HG02885 (cell line): ENCODE measurements at regions not wholly inside any gene's neighbourhood (a gene's known extent, or its start where the extent isn't known, plus 50 kb on each side); places are given as distances from the start of the nearest gene placed in this dataset.
"Not testable (repeated sequence)": the region's sequence is repeated elsewhere in the genome, so short reads cannot be mapped to it uniquely, and the experiment has no call there.

Experiments
- ATAC-seq: cut with Tn5 transposase; IDR thresholded peaks from one replicate; pipeline ENCODE4 v1.9.1; 2021; ENCODE audit warnings: mild to moderate bottlenecking; ENCODE audit not compliant: unreplicated experiment, poor library complexity

DNA sequence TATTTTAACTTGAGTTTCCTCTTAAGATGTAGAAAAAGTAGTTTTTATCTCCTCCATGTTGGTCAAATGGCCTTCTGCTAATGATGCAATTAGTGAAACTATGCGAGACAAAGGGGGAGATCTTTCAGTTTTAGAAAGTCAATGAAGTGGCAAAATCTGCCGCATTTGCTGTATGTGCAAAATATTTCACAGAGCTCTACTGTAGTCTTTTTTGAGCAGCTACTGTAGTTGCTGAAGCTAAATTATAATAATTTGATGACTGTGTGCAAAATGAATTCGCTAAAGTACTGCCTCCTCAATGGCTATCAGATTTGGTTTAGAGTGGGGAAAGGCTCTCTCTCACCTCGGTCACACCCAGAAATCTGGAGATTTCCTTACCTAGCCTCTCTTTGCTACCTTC lies 267.6 kb upstream of the ZFP64 start:
- ATAC-seq = no peak

DNA sequence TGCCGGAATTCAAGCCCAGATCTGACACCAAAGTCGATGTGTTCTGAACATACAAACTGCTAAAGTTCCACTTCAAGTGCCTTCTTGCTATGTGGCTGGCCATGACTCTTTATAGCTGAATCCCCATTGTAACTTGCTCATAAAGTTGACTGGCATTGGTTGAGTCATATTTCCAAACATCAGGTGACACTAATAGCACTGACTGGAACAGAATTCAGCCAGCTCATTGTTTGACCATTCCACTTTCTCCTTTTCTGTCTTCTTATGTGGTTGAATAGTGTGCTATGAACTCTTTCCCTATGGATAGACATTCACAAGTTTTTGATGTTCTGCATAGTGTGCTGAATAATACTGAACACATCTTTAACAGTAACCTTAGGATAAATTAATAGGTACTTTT lies 266.2 kb upstream of the ZFP64 start:
- ATAC-seq = no peak

DNA sequence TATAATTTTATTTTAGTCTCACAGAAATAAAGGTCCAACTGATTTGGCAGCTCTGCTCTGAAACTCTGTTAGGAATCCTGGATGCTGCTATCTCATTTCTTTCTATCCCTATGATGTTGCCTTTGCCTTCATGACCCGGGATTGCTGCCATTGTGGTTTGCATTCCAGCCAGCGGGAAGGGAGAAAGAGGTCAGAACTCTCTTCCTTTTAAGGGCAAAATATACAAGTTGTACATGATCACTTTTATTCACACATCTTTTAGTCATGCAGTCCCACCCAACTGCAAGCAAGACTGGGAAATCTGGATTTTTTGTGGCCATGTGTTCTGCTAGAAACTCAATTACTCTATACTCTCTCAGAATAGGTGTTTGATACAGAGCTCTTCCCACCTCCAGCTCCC lies 263.1 kb upstream of the ZFP64 start:
- no peak for ATAC-seq

DNA sequence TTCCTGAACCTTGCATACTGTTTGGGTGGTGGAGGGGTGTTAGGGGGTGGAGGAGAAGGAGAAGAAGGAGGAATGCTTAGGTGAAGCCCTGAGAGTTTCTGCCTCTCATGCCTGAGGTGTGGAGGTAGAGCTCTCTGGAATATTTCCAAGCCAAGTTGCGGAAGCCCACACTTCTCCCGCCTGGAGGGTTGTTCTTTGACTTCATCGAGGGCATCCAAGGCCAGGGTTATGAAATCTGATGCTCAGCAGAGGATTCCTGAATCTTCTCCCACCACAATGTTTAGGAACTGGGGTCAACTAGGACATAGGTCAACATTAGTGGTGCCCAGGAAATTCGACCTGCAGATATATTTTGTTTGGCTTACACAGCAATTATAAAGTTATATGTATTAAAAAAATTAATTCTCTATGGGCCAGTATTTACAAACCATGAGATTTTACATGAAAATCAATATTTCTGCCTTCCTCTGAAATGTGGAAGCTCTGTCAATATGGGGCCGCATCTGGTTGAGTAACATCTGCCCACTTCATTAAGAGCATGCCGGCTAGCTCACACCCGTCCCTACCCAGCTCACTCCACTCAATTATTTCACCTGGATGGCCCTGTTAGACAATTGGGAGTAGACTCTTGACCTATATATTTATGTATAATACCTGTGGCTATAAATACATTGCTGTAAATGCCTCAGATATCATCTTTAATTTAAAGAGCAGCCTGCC lies 257.1 kb upstream of the ZFP64 start:
- no peak for ATAC-seq

DNA sequence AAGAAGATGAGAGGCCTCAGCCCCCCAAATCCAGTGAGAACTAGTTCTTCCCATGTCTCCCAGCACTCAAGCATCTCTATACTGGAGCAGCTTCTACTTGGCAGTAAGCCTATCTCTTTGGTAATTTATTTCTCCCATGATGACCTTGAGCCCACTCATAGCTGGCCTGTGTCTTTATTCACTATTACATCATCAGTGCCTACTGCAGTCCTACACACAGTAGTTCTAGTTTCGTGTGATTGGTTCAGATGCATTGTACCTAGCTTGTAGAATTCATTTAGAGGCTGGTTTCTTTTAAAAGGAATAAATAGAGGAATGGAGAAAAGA lies 255.6 kb upstream of the ZFP64 start:
- ATAC-seq = no peak

DNA sequence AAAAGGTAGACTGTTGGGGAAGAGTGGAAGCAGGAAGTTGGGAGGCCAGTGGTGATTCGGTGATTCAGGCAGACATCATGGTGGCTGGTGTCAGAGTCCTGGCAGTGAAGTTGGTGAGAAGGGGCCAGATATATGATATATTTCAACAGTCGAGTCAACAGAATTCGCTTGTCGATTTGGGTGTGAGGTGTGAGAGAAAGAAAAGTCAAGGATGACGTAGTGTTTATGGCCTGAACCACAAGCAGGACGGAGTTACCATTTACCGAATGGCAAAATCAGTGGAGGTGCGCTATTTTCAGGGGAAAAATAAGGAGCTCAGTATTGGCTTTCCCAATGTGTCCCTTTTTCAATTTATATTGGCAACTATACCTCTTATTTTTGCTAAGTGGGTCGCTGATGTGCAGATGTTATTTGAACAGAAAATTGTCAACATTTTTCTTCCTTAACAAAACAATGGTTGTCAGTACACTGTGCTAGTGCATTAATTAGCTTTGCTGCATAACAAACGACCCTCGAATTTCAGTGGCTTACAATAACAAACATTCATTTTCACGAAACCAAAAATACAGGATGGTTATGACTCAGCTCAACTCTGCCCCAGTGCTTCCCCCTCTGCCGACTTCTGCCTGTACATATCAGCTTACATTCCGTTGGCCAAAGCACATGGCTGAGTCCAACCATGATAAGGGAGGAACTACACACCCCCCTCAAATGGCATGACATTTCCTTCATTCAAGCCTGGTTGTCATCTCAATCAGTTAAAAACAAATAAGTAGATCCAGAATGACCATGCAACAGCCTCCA lies 255.0 kb upstream of the ZFP64 start:
- ATAC-seq = no peak

DNA sequence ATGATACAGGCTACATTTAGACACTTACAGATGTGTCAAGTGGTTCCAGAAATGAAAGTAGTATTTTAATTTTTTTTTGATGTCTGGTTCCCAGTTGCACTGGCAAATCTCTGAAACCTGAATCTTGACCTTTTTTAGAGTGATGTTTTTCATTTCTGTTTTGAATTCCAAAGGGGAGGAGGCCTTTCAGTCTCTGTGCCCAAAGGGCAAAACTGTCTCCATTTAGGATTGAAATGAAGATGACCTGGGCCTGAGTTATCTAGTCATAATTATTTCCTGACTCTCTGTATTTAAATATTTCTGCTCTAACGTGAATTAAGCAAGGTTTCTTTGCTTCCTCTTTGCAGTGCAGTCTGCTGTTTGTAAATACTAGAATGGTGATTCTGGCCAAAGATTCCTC lies 252.9 kb upstream of the ZFP64 start:
- ATAC-seq = no peak

DNA sequence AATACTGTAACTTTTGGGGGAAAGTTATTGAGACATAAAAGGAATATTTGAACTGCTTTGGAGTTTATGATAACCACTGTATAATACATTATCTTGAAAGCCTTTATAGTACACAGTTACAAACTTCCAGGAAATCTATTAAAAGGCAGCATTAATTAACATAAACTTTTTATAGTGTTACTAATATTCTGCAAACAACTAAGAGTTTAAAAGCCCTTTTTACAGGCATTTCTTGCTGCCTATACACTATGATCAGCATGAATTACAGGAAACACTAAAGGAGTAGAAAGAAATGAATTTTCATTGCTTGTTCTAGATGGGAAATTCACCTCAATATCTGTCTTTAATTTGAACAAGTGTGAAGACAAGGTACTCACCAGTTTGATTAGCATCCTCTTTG lies 252.3 kb upstream of the ZFP64 start:
- no peak for ATAC-seq

DNA sequence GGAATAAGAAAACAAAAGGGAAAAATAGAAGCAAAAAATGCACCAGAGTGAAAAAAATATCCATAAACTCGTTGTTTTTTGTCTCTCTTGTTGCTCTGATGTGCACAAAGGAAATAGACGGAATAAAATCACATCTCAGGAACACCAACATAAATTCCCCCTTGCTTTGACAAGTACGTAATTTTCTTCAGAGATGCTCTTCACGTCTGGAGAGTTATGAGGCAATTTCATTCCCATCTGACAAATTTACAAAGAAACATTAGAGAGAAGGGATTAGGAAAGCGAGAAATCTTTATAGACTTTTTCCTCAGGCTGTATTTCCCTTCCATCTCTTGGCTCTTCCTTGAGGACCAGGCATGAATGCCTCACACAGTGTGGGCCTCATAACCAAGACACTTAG lies 250.1 kb upstream of the ZFP64 start:
- ATAC-seq = no peak

DNA sequence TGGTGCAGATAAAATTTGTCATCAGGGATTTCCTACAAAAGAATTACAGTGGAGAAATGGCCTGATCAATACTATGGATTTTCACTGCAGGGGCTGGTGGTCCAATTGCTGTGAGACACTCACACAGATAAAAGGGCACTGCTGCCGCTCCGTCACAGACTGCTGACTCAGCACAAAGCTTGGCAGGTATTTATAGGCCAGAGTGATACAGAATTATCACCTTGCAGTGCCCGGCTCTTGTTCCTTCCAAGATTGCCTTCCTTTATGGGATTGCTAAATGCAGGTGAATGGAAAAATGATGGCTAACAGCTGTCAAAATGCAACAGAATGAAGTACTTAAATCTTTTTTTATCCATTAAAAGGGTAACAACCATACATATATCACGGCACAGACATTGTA lies 247.8 kb upstream of the ZFP64 start:
- no peak for ATAC-seq

DNA sequence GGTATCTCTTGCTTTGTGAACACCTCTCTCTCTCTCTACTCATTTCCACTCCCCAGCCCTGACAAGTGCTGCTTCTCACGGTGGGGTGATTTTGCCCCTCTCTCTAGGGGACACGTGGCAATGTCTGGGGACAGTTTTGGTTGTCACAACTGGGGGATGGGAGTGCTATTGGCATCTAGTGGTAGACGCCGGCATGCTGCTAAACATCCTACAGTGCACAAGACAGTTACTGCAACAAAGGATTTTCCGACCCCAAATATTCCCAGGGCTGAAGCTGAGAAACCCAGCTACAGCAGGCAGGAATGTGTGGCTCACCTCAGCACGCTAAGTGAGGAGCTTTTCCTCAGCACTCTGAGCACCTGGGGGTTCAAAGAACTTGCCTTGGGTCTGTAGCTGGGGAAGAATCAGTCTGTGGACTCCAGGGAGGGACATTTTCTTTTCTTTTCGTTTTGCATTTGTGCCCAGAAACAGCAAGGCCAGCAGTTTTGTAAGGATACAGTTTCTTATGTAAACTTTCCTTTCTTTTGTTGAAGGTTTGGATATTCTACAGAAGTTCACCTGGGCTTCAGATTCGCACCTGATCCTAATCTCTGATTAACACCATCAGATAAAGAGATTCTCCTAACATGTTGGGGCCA lies 246.9 kb upstream of the ZFP64 start:
- no peak for ATAC-seq

DNA sequence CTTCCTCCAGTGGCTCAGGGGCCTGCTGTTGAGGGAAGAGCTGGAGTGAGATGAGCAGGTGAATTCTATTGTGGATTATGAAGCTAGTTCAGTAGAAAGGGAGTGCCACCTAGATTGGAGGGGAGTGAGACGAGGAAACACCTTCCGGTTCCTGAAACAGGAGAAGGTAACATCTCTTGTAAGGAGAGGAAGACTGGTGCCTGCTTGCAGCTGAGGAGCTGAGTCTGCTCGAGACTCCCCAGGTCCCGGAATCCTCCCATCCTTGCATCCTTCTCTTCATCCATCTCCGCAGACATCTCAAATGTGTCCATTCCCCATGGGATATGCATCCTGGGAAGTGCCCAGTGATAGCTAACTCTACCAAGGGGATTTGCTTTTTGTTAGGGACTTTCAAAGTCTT lies 242.9 kb upstream of the ZFP64 start:
- ATAC-seq = no peak

DNA sequence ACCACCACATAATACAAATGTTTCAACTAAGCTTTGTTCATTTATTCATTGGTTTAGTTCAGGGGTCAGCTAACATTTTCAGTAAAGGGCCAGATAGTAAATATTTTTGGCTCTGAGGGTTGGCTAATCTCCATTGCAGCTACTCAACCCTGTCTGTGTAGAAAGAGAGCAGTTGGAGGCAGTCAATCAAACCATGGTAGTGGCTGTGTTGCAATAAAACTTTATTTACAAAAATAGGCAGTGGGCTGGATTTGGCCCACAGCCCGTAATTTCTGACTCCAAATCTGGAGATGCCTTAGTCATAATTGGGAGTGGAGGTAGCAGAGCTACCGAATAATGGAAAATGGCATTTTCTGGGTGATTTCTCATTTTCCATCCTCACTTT lies 242.5 kb upstream of the ZFP64 start:
- no peak for ATAC-seq

DNA sequence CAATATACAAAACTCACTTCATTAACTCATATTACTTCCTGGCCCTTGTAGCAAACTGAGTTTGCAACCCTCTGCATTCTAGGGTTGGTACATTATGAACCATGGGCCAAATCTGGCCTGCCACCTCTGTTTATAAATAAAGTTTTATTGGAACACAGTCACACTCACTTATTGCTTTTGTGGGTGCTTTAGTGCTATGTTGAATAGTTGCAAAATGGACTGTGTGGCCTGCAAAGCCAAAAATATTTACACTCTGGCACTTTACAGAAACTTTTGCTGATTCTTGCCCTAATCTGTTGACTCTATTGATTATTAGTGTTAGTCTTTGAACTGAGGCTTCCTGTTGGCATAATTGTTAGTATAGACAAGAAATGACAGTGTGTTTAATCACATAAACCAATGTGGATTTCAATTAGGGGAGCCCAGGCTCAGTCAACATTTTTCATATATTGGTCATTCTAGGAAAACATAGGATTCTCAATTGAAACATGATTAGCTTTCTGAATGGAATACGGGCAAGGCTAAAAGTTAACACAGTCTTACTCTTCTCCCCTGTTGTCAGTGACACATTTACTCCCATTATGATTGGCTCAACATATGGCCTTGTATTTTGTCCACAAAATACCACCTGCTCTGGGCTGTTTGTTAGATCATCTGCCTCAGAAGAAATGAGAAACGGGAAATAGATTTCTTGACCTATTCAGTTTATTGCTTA lies 241.9 kb upstream of the ZFP64 start:
- no peak for ATAC-seq

DNA sequence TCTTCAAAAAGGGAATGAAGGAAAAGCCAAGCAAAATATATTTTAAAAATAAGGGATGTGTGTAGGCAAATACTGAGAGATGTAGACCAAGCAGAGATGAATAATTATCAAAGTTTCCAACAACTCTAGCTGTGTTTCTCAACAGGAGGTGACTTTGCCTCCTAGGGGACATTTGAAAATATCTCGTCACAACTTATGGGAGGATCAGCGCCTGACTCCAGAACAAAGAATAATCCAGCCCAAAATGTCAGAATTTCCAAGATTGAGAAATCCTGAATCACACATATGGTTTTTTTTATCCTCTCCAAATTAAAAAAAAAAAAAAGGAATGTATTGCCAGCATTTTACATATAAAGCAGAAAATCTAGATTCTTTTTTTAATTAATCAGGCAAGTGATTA lies 241.2 kb upstream of the ZFP64 start:
- ATAC-seq = no peak

DNA sequence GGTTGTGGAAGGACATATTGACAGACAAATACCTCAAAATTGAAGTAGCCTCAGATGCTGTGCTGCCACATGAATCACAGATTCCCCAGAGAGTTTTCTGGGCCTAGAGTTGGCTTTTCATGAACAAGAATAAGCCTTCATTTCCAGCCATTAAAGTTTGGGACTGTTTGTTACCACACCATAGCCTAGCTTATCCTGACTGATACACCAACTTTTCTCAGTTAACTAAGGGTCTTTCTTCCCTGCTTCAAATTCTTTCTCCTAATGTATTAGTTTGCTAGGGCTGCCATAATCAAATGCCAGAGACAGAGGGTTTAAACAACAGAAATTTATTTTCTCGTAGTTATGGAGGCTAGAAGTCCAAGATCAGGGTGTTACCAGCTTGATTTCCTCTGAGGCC lies 237.4 kb upstream of the ZFP64 start:
- ATAC-seq = no peak

DNA sequence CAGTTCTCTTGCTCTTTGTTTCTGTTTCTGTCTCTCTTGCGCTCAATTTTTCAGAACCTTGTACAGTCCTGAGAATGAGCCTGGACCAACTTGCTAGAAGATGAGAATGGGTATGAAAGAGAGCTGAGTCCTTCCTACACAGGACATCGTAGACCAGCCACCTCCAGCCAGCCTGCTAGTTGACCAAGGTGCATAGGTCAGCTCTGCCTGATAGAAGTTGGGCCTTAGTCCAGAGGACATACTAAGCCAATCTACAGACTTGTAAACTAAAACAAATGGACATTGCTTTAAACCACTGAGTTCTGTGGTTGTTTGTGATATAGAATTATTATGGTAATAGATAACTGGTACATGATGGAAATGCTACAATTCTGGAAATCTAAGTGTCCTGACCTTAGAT lies 236.4 kb upstream of the ZFP64 start:
- no peak for ATAC-seq

DNA sequence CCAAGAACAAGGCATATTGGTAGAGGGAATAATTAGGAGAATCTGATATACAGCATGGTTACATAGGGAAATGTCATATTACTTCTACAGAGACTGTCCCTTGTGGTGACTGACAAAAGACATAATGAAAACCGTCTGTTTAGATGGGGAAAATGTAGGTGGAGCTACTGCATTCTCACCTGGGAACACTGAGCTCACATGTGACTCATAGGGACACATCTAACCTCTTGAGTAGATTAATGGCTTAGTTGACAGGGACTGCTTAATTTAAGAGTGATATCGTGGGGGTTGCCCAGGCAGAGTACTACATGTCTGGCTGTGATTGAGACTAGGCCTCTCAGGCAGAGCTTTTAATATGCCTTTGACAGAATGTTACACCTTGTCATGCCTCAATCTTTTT lies 235.3 kb upstream of the ZFP64 start:
- no peak for ATAC-seq

DNA sequence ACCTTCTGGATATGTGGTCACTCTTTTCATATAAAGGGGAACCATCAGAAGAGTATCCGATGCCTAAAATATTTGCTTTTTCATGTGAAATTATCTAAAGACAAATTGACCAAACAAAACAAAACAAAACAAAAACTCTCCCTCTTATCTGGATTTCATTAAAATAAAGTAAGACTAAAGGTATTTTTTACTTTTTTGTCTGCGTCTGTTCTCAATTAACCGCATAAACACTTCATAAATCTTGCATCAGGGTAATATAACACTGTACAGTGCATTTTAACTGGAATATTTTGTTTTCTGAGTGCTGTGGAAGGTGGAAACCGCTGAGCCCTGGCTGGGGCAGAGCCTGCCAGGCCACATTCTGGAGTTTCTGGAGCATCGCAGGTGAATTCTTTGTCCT lies 234.1 kb upstream of the ZFP64 start:
- no peak for ATAC-seq

DNA sequence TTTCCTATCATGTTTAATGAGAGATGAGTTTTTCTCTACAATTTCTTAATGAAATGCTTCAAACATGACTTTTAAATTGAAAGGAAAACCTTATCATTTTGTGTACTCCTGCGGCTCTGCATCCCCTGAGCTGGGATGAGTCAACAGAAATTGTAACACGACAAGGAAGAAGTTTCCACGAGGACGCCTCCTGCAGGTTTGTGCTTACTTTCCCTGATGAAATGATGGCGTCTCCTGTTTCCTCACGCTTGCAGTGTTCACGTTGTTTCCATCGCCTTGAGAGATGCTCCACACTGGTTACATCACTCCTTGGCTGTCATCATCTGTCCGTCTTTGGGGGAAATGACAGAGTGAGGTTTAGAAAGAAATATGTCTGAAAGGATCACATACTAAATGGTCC lies 233.7 kb upstream of the ZFP64 start:
- no peak for ATAC-seq

DNA sequence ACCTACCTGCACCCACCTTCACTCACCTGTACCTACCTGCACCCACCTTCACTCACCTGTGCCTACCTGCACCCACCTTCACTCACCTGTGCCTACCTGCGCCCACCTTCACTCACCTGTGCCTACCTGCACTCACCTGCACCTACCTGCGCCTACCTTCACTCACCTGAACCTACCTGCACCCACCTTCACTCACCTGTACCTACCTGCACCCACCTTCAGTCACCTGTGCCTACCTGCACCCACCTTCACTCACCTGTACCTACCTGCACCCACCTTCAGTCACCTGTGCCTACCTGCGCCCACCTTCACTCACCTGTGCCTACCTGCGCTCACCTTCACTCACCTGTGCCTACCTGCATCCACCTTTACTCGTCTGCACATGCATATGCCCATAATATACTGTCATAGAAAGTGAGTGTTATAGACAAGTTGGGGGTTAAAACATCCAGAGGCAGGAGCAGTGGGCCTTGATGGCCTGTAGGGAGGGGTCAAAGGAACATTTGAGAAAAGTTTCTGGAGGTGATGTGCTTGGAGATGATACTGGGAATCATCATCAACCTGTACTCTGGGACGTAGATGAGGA lies 232.9 kb upstream of the ZFP64 start:
- ATAC-seq = not testable (repeated sequence)
